Endothelial cell (in vitro differentiated cells): ENCODE measurements at regions not wholly inside any gene's neighbourhood (a gene's known extent, or its start where the extent isn't known, plus 50 kb on each side); places are given as distances from the start of the nearest gene placed in this dataset.

Experiments
- DNase-seq: peaks from one replicate; pipeline ENCODE4 v3.0.0; 2021; ENCODE audit warnings: low spot score
- H3K27ac Mint-ChIP-seq: one replicate; pipeline ENCODE4 v1.8.0; 2021; ENCODE audit warnings: mixed read lengths, inconsistent platforms; ENCODE audit not compliant: unreplicated experiment
- H3K27me3 Mint-ChIP-seq: one replicate; pipeline ENCODE4 v1.8.0; 2021; ENCODE audit warnings: mild to moderate bottlenecking, moderate library complexity, mixed read lengths, inconsistent platforms; ENCODE audit not compliant: unreplicated experiment
- H3K36me3 Mint-ChIP-seq: one replicate; pipeline ENCODE4 v1.8.0; 2021; ENCODE audit warnings: mild to moderate bottlenecking, low read depth, mixed read lengths, inconsistent platforms; ENCODE audit not compliant: unreplicated experiment
- H3K4me1 Mint-ChIP-seq: one replicate; pipeline ENCODE4 v1.8.0; 2021; ENCODE audit warnings: mild to moderate bottlenecking, mixed read lengths, inconsistent platforms; ENCODE audit not compliant: unreplicated experiment
- H3K4me3 Mint-ChIP-seq: one replicate; pipeline ENCODE4 v1.8.0; 2021; ENCODE audit warnings: mild to moderate bottlenecking, mixed read lengths, inconsistent platforms; ENCODE audit not compliant: unreplicated experiment
- H3K9me3 Mint-ChIP-seq: one replicate; pipeline ENCODE4 v1.8.0; 2021; ENCODE audit warnings: mixed read lengths, inconsistent platforms; ENCODE audit not compliant: unreplicated experiment
- CTCF ChIP-seq: fragments of 200-600 bp; sonication (generic); IDR thresholded peaks from one replicate; pipeline ENCODE4 v1.5.0; 2021; ENCODE audit warnings: antibody characterized with exemption; ENCODE audit not compliant: unreplicated experiment

GRCh38 chr2:5060956-5061355 is 631.2 kb upstream of the SOX11 start:
- no peak overlapping the region for H3K4me3 Mint-ChIP-seq
- no peaks in the 10 kb centered on the region for H3K4me1 Mint-ChIP-seq
- no peak overlapping the region for H3K27ac Mint-ChIP-seq
- TF ChIP-seq CTCF, result no peak
- no peak for DNase-seq
- no peaks in the 10 kb centered on the region for H3K36me3 Mint-ChIP-seq
- no peaks in the 10 kb centered on the region for H3K9me3 Mint-ChIP-seq
- no peaks in the 10 kb centered on the region for H3K27me3 Mint-ChIP-seq

- Mint-ChIP-seq H3K4me3 (no peak overlapping the region), H3K27me3 (no peaks in the 10 kb centered on the region), H3K36me3 (no peaks in the 10 kb centered on the region), H3K4me1 (no peaks in the 10 kb centered on the region), H3K9me3 (no peaks in the 10 kb centered on the region), H3K27ac (no peak overlapping the region)
- no peak for DNase-seq
- no peak for TF ChIP-seq CTCF
Measured at GRCh38 chr2:5064687-5065086, 627.5 kb upstream of the SOX11 start.

GRCh38 chr2:5067816-5068215 is 624.4 kb upstream of the SOX11 start:
- DNase-seq, result no peak
- no peak overlapping the region for H3K27ac Mint-ChIP-seq
- H3K9me3 Mint-ChIP-seq, result peaks cover 4% of the 10 kb centered on the region
- no peak overlapping the region for H3K4me3 Mint-ChIP-seq
- H3K36me3 Mint-ChIP-seq, result no peaks in the 10 kb centered on the region
- H3K27me3 Mint-ChIP-seq, result no peaks in the 10 kb centered on the region
- H3K4me1 Mint-ChIP-seq, result no peaks in the 10 kb centered on the region
- TF ChIP-seq CTCF, result no peak

- Mint-ChIP-seq H3K4me3 (no peak overlapping the region), H3K27ac (no peak overlapping the region), H3K27me3 (no peaks in the 10 kb centered on the region), H3K4me1 (no peaks in the 10 kb centered on the region), H3K36me3 (no peaks in the 10 kb centered on the region), H3K9me3 (peaks cover 4% of the 10 kb centered on the region)
- TF ChIP-seq CTCF, result no peak
- DNase-seq, result no peak
Measured at GRCh38 chr2:5070257-5070656, 621.9 kb upstream of the SOX11 start.

GRCh38 chr2:5074733-5075132 is 617.5 kb upstream of the SOX11 start:
- Mint-ChIP-seq H3K36me3 (no peaks in the 10 kb centered on the region), H3K9me3 (peaks cover 4% of the 10 kb centered on the region), H3K27me3 (no peaks in the 10 kb centered on the region), H3K27ac (no peak overlapping the region), H3K4me3 (no peak overlapping the region), H3K4me1 (peaks cover 12% of the 10 kb centered on the region)
- TF ChIP-seq CTCF, result no peak
- DNase-seq, result no peak
